ENCODE measurements at regions not wholly inside any gene's neighbourhood (a gene's known extent, or its start where the extent isn't known, plus 50 kb on each side); places are given as distances from the start of the nearest gene placed in this dataset.

DNA sequence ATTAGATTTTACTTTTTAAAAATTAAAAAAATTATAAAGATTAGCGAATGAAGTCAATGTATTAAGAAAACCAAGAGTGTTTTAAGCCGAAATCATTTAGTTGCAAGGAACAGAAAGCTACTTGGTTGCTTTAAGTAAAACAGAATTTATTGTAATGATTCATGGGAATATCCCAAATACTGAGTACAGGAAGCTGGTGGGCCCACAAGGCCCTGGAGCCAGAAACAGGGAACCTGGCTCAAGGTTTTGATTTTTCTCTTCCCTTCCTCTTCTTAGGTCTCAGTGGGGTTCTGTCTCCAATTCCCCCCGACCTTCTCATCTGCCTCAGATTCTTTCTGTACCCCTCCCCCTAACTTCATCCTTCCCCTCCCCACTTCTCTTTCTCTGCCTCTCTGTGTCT lies 229.0 kb downstream of the TLE3 start:
- Histone ChIP-seq H3K36me3 (no peaks in the 10 kb centered on the region), H3K27me3 (no peaks in the 10 kb centered on the region), H3K4me1 (no peaks in the 10 kb centered on the region), H3K27ac (no peak overlapping the region), H3K4me3 (no peak overlapping the region), H3K9me3 (peaks cover 2 to 4% of the 10 kb centered on the region in 2 donors)
- 81 to 92% methylated on average over 3 of the region's 3 CpGs for WGBS, 2 donors (ENCODE audit: low coverage in 1 of 2)
- TF ChIP-seq EP300 (IDR thresholded peaks at IDR 0.05; ENCODE audit: low read depth) (no peak), POLR2AphosphoS5 (IDR thresholded peaks at IDR 0.05) (no peak), POLR2A (IDR thresholded peaks at IDR 0.05) (no peak)
- TF ChIP-seq, protein P1, sequence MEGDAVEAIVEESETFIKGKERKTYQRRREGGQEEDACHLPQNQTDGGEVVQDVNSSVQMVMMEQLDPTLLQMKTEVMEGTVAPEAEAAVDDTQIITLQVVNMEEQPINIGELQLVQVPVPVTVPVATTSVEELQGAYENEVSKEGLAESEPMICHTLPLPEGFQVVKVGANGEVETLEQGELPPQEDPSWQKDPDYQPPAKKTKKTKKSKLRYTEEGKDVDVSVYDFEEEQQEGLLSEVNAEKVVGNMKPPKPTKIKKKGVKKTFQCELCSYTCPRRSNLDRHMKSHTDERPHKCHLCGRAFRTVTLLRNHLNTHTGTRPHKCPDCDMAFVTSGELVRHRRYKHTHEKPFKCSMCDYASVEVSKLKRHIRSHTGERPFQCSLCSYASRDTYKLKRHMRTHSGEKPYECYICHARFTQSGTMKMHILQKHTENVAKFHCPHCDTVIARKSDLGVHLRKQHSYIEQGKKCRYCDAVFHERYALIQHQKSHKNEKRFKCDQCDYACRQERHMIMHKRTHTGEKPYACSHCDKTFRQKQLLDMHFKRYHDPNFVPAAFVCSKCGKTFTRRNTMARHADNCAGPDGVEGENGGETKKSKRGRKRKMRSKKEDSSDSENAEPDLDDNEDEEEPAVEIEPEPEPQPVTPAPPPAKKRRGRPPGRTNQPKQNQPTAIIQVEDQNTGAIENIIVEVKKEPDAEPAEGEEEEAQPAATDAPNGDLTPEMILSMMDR (IDR thresholded peaks at IDR 0.05) = no peak
- in situ Hi-C loops (cut with MboI; ENCODE audit: low pct_ligation_motif_present in 1 of 4, low pct_unique_long_range_greater_than_20kb in 1 of 4, low sequenced_read_pairs in 3 of 4) (no loop called here), intact Hi-C loops (cut with DNase I; ENCODE audit: low total_unique reads) (no loop called here)
- DNase-seq = no peak

DNA sequence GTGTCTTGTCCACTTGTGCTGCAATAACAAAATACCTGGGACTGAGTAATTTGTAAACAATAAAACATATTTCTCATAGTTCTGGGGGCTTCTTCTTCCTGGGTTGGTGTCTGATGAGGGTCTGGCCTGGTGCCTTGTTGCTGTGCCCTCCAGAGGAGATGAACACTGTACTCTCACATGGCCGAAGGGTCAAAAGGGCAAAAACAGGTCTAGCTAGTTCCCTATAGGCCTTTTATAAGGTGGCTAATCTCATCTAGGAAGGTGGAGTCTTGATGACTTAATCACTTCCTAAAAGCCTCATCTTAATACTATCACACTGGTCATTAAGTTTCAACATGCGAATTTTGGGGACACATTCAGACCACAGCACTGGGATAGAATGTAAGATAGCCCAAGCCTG lies 228.4 kb downstream of the TLE3 start:
- in situ Hi-C loops (cut with MboI; ENCODE audit: low pct_ligation_motif_present in 1 of 4, low pct_unique_long_range_greater_than_20kb in 1 of 4, low sequenced_read_pairs in 3 of 4) (no loop called here), intact Hi-C loops (cut with DNase I; ENCODE audit: low total_unique reads) (no loop called here)
- TF ChIP-seq EP300 (IDR thresholded peaks at IDR 0.05; ENCODE audit: low read depth) (no peak), POLR2AphosphoS5 (IDR thresholded peaks at IDR 0.05) (no peak), POLR2A (IDR thresholded peaks at IDR 0.05) (no peak)
- TF ChIP-seq, protein P1 (IDR thresholded peaks at IDR 0.05) = no peak
- no peak for DNase-seq
- H3K9me3 ChIP-seq = peaks cover 7 to 9% of the 10 kb centered on the region in 2 donors
- H3K27me3 ChIP-seq = no peaks in the 10 kb centered on the region
- WGBS, 2 donors (ENCODE audit: low coverage in 1 of 2) = 0 to 39% methylated on average over 1 to 2 of the region's 2 CpGs
- H3K36me3 ChIP-seq = no peaks in the 10 kb centered on the region
- H3K27ac ChIP-seq = no peak overlapping the region
- H3K4me3 ChIP-seq = no peak overlapping the region
- H3K4me1 ChIP-seq = no peaks in the 10 kb centered on the region

DNA sequence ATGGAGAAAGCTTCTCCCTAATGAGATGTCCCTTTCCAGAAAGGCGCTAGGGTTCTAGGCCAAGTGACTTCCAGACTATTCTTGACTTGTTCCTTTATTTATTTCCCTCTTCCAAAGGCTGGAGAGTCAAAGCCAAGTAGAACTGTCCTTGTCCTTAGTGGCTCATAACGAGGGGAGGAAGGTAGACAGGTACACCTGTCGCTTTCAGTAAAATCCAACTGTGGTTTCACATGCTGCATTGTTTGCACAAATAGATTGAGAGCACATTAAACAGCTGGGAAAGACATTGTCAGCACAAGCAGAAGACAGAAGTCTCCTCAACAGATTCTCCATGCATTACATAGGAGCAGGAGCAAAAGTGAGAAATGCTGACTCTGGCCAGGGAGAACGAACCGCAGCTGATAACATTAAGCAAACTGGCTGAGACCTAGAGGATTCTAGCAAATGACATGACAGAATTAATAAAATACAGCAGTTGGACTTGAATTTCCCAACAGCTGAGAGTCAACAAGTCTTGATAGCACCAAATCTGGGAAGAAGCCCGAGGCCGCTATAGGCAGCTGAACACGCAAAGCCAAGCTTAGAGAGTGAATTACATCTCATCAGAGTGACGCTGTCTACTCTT lies 227.7 kb downstream of the TLE3 start:
- DNase-seq = no peak
- 57 to 77% methylated on average over 6 to 9 of the region's 9 CpGs for WGBS, 2 donors (ENCODE audit: low coverage in 1 of 2)
- intact Hi-C loops (cut with DNase I; ENCODE audit: low total_unique reads) (no loop called here), in situ Hi-C loops (cut with MboI; ENCODE audit: low pct_ligation_motif_present in 1 of 4, low pct_unique_long_range_greater_than_20kb in 1 of 4, low sequenced_read_pairs in 3 of 4) (no loop called here)
- Histone ChIP-seq H3K27ac (no peak overlapping the region), H3K4me3 (no peak overlapping the region), H3K9me3 (peaks cover 8 to 11% of the 10 kb centered on the region in 2 donors), H3K27me3 (no peaks in the 10 kb centered on the region), H3K36me3 (no peaks in the 10 kb centered on the region), H3K4me1 (no peaks in the 10 kb centered on the region)
- no peak for TF ChIP-seq EP300 (IDR thresholded peaks at IDR 0.05; ENCODE audit: low read depth)
- no peak for TF ChIP-seq POLR2AphosphoS5 (IDR thresholded peaks at IDR 0.05)
- no peak for TF ChIP-seq POLR2A (IDR thresholded peaks at IDR 0.05)
- TF ChIP-seq, protein P1 (IDR thresholded peaks at IDR 0.05) = no peak

DNA sequence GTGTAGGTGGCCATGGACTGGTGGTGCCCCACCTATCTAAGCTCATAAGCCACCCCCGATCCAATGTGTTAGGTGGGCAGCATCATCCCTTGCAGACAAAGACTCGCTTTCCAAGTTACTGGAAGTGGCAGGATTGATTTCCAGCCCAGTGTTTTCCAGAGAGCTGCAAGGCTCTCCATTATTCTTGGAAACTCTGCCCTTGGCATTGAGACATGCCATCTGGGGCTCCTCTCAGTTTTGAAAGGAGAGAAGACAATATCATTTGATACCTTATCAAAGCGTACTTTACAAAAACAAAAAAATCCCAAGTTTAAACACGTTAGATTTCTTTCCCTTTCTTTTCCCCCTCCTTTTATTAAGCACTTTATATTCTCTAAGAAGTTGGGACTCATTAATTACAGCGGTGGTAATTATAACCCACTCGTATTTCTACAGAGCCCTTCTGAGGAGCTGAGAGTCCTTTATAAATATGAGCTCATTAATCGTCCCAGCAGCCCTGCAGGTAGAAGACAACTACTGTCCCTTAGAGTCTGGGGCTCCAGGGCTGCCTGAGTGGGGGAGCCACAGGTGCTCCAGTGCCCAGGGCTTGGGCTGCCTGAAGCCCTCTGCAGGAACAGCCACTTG lies 226.1 kb downstream of the TLE3 start:
- DNase-seq = no peak
- H3K27ac ChIP-seq = no peak overlapping the region
- intact Hi-C loops (cut with DNase I; ENCODE audit: low total_unique reads) = no loop called here
- TF ChIP-seq POLR2A (IDR thresholded peaks at IDR 0.05) (no peak), POLR2AphosphoS5 (IDR thresholded peaks at IDR 0.05) (no peak), EP300 (IDR thresholded peaks at IDR 0.05; ENCODE audit: low read depth) (no peak)
- TF ChIP-seq, protein P1 (IDR thresholded peaks at IDR 0.05) = no peak
- H3K9me3 ChIP-seq = peaks cover 8 to 11% of the 10 kb centered on the region in 2 donors
- in situ Hi-C loops (cut with MboI; ENCODE audit: low pct_ligation_motif_present in 1 of 4, low pct_unique_long_range_greater_than_20kb in 1 of 4, low sequenced_read_pairs in 3 of 4) = no loop called here
- H3K4me3 ChIP-seq = no peak overlapping the region
- WGBS, 2 donors (ENCODE audit: low coverage in 1 of 2) = 81 to 82% methylated on average over 5 to 7 of the region's 7 CpGs
- H3K36me3 ChIP-seq = no peaks in the 10 kb centered on the region
- no peaks in the 10 kb centered on the region for H3K4me1 ChIP-seq
- H3K27me3 ChIP-seq = no peaks in the 10 kb centered on the region
